HEK293 (cell line): ENCODE measurements at regions not wholly inside any gene's neighbourhood (a gene's known extent, or its start where the extent isn't known, plus 50 kb on each side); places are given as distances from the start of the nearest gene placed in this dataset.

Experiments
- CTCF ChIA-PET: fragments of 350-600 bp; formaldehyde crosslinking; extraction: SDS; loops from one replicate; lab custom pipeline; 2021; ENCODE audit warnings: antibody characterized with exemption; lab: Yijun Ruan, JAX
- POLR2A ChIA-PET: fragments of 300-600 bp; formaldehyde crosslinking; extraction: SDS; loops from one replicate; lab custom pipeline; 2020; ENCODE audit warnings: antibody characterized with exemption, inconsistent platforms; lab: Yijun Ruan, JAX
- H3K27ac ChIP-seq: fragments of 200-500 bp; sonication (Bioruptor generic); 2 replicates; pipeline ENCODE4 v1.5.1; 2014; ENCODE audit warnings: low read depth, low read length, control low read depth, inconsistent platforms; ENCODE audit errors: extremely low read depth
- H3K36me3 ChIP-seq, 2 experiments: fragments of 200-500 bp in 1 of 2; sonication (Bioruptor generic) in 1 of 2; 1 replicate in 1 of 2; 2 replicates in 1 of 2; pipeline ENCODE4 v1.5.1; 2014 to 2017; ENCODE audit warnings: inconsistent platforms in 2 of 2, low read length in 2 of 2; ENCODE audit not compliant: control insufficient read depth in 2 of 2, insufficient read depth in 1 of 2
- H3K4me1 ChIP-seq: fragments of 200-500 bp; sonication (Bioruptor generic); 2 replicates; pipeline ENCODE4 v1.5.1; 2014; ENCODE audit warnings: mild to moderate bottlenecking, low read length, inconsistent platforms; ENCODE audit not compliant: control insufficient read depth, insufficient read depth
- H3K4me3 ChIP-seq: 2 replicates; pipeline ENCODE4 v1.5.1; 2011; ENCODE audit warnings: low read depth, mild to moderate bottlenecking, control low read depth, low read length, moderate library complexity
- H3K9me3 ChIP-seq: fragments of 200-500 bp; sonication (Bioruptor generic); 2 replicates; pipeline ENCODE4 v1.5.1; 2014; ENCODE audit warnings: low read depth, low read length, inconsistent platforms; ENCODE audit not compliant: control insufficient read depth, insufficient read depth
- BCL11B ChIP-seq: fragments of 450-650 bp; formaldehyde crosslinking; IDR thresholded peaks from 2 replicates; pipeline ENCODE4 v1.5.1; 2016; ENCODE audit warnings: low read depth, missing biosample characterization, missing genetic modification characterization
- MYNN ChIP-seq: fragments of 450-650 bp; formaldehyde crosslinking; IDR thresholded peaks from 2 replicates; pipeline ENCODE4 v1.5.1; 2016; ENCODE audit warnings: missing biosample characterization, missing genetic modification characterization, borderline replicate concordance
- RBAK ChIP-seq: fragments of 450-650 bp; formaldehyde crosslinking; IDR thresholded peaks from 2 replicates; pipeline ENCODE4 v1.5.1; 2016; ENCODE audit warnings: missing biosample characterization, missing genetic modification characterization
- SALL2 ChIP-seq: fragments of 450-650 bp; formaldehyde crosslinking; IDR thresholded peaks from 2 replicates; pipeline ENCODE4 v1.5.0; 2017; ENCODE audit warnings: missing biosample characterization, mild to moderate bottlenecking, missing genetic modification characterization, borderline replicate concordance
- WT1 ChIP-seq: fragments of 450-650 bp; formaldehyde crosslinking; IDR thresholded peaks from 2 replicates; pipeline ENCODE4 v1.5.1; 2016; ENCODE audit warnings: missing biosample characterization, missing genetic modification characterization
- ZBTB21 ChIP-seq: fragments of 450-650 bp; formaldehyde crosslinking; IDR thresholded peaks from 2 replicates; pipeline ENCODE4 v1.5.1; 2017; ENCODE audit warnings: missing biosample characterization, missing genetic modification characterization
- ZBTB48 ChIP-seq: fragments of 450-650 bp; formaldehyde crosslinking; IDR thresholded peaks from 2 replicates; pipeline ENCODE4 v1.5.1; 2016; ENCODE audit warnings: missing biosample characterization, missing genetic modification characterization
- ZFP69B ChIP-seq: fragments of 450-650 bp; formaldehyde crosslinking; IDR thresholded peaks from 2 replicates; pipeline ENCODE4 v1.5.1; 2016; ENCODE audit warnings: missing biosample characterization, missing genetic modification characterization
- ZNF112 ChIP-seq: fragments of 450-650 bp; formaldehyde crosslinking; IDR thresholded peaks from 2 replicates; pipeline ENCODE4 v1.5.0; 2017; ENCODE audit warnings: missing biosample characterization, missing genetic modification characterization
- ZNF248 ChIP-seq: fragments of 450-650 bp; formaldehyde crosslinking; IDR thresholded peaks from 2 replicates; pipeline ENCODE4 v1.5.1; 2017; ENCODE audit warnings: missing biosample characterization, missing genetic modification characterization
- ZNF292 ChIP-seq: fragments of 450-650 bp; formaldehyde crosslinking; IDR thresholded peaks from 2 replicates; pipeline ENCODE4 v1.5.1; 2016; ENCODE audit warnings: low read depth, missing biosample characterization, missing genetic modification characterization, borderline replicate concordance
- ZNF473 ChIP-seq: fragments of 450-650 bp; formaldehyde crosslinking; IDR thresholded peaks from 2 replicates; pipeline ENCODE4 v1.5.1; 2017; ENCODE audit warnings: missing biosample characterization, missing genetic modification characterization
- ZNF544 ChIP-seq: fragments of 450-650 bp; formaldehyde crosslinking; IDR thresholded peaks from 2 replicates; pipeline ENCODE4 v1.5.0; 2017; ENCODE audit warnings: missing biosample characterization, missing genetic modification characterization
- ZNF555 ChIP-seq: fragments of 450-650 bp; formaldehyde crosslinking; conservative IDR thresholded peaks from 2 replicates; pipeline ENCODE4 v1.5.1; 2017; ENCODE audit warnings: missing biosample characterization, mild to moderate bottlenecking, missing genetic modification characterization, inconsistent platforms
- ZNF571 ChIP-seq: fragments of 450-650 bp; formaldehyde crosslinking; IDR thresholded peaks from 2 replicates; pipeline ENCODE4 v1.5.0; 2017; ENCODE audit warnings: missing biosample characterization, missing genetic modification characterization
- ZNF596 ChIP-seq: fragments of 450-650 bp; IDR thresholded peaks from 2 replicates; pipeline ENCODE4 v1.5.0; 2018; ENCODE audit warnings: missing biosample characterization, mild to moderate bottlenecking, missing genetic modification characterization, moderate library complexity
- ZNF654 ChIP-seq: fragments of 450-650 bp; formaldehyde crosslinking; IDR thresholded peaks from 2 replicates; pipeline ENCODE4 v1.5.1; 2016; ENCODE audit warnings: low read depth, missing biosample characterization, missing genetic modification characterization
- ZNF658 ChIP-seq: fragments of 450-650 bp; formaldehyde crosslinking; IDR thresholded peaks from 2 replicates; pipeline ENCODE4; 2016; ENCODE audit warnings: missing biosample characterization, missing genetic modification characterization
- ZNF777 ChIP-seq: fragments of 450-650 bp; formaldehyde crosslinking; IDR thresholded peaks from 2 replicates; pipeline ENCODE4 v1.5.1; 2017; ENCODE audit warnings: missing biosample characterization, missing genetic modification characterization, borderline replicate concordance
- TF ChIP-seq, protein P1 (sequence below): fragments of 450-650 bp; formaldehyde crosslinking; IDR thresholded peaks from 2 replicates; pipeline ENCODE4; 2016; ENCODE audit warnings: missing biosample characterization, missing genetic modification characterization
- TF ChIP-seq, protein P2 (sequence below): fragments of 450-650 bp; formaldehyde crosslinking; IDR thresholded peaks from 2 replicates; pipeline ENCODE4 v1.5.1; 2016; ENCODE audit warnings: missing biosample characterization, missing genetic modification characterization, low read depth
- TF ChIP-seq, protein P3 (sequence below): fragments of 450-650 bp; formaldehyde crosslinking; IDR thresholded peaks from 2 replicates; pipeline ENCODE4 v1.5.1; 2017; ENCODE audit warnings: missing biosample characterization, missing genetic modification characterization
- TF ChIP-seq, protein P4 (sequence below): fragments of 450-650 bp; IDR thresholded peaks from 2 replicates; pipeline ENCODE4 v1.5.1; 2018; ENCODE audit warnings: missing biosample characterization, missing genetic modification characterization
- TF ChIP-seq, protein P5 (sequence below): fragments of 450-650 bp; formaldehyde crosslinking; IDR thresholded peaks from 2 replicates; pipeline ENCODE4 v1.5.1; 2016; ENCODE audit warnings: missing biosample characterization, missing genetic modification characterization
- TF ChIP-seq, protein P6 (sequence below): fragments of 450-650 bp; formaldehyde crosslinking; IDR thresholded peaks from 2 replicates; pipeline ENCODE4 v1.5.1; 2016; ENCODE audit warnings: missing biosample characterization, missing genetic modification characterization, borderline replicate concordance

DNA sequence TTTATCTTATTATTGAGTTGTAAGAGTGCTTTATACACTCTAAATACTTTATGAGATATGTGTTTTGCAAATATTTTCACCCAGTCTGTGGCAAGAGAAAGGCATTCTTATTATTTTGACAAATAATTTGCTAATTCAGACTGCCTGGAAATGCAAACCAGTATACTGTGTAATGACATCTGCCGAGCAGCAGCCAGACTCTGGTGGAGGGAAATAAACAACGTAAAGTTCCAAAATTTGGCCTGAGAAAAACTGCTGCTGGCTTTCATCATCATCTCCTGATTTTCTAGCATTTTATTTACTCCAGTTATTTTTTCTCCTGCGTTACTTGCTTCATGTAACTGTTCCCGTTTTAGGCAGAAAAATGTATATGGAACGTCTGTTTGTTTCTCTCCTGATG, 161.6 kb downstream of the RNF152 start:
- Histone ChIP-seq H3K36me3 (no peaks in the 10 kb centered on the region), H3K27ac (no peak overlapping the region), H3K9me3 (no peaks in the 10 kb centered on the region), H3K4me3 (no peak overlapping the region), H3K4me1 (no peaks in the 10 kb centered on the region)
- ChIA-PET CTCF (no interaction called here), POLR2A (no interaction called here)
- TF ChIP-seq, protein P1, sequence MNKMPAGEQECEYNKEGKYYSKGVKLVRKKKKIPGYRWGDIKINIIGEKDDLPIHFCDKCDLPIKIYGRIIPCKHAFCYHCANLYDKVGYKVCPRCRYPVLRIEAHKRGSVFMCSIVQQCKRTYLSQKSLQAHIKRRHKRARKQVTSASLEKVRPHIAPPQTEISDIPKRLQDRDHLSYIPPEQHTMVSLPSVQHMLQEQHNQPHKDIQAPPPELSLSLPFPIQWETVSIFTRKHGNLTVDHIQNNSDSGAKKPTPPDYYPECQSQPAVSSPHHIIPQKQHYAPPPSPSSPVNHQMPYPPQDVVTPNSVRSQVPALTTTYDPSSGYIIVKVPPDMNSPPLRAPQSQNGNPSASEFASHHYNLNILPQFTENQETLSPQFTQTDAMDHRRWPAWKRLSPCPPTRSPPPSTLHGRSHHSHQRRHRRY (tag by site-specific recombination), result no peak
- TF ChIP-seq BCL11B (no peak), ZNF292 (tag by site-specific recombination) (no peak), SALL2 (no peak), MYNN (tag by site-specific recombination) (no peak), ZNF112 (tag by site-specific recombination) (no peak), ZBTB48 (no peak), ZNF544 (tag by site-specific recombination) (no peak), ZNF571 (tag by site-specific recombination) (no peak), ZFP69B (tag by site-specific recombination) (no peak), ZNF248 (tag by site-specific recombination) (no peak), WT1 (no peak), ZNF654 (tag by site-specific recombination) (no peak), ZBTB21 (tag by site-specific recombination) (no peak), ZNF777 (no peak), ZNF473 (tag by site-specific recombination) (no peak)
- TF ChIP-seq, protein P2, sequence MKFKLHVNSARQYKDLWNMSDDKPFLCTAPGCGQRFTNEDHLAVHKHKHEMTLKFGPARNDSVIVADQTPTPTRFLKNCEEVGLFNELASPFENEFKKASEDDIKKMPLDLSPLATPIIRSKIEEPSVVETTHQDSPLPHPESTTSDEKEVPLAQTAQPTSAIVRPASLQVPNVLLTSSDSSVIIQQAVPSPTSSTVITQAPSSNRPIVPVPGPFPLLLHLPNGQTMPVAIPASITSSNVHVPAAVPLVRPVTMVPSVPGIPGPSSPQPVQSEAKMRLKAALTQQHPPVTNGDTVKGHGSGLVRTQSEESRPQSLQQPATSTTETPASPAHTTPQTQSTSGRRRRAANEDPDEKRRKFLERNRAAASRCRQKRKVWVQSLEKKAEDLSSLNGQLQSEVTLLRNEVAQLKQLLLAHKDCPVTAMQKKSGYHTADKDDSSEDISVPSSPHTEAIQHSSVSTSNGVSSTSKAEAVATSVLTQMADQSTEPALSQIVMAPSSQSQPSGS, result no peak

DNA sequence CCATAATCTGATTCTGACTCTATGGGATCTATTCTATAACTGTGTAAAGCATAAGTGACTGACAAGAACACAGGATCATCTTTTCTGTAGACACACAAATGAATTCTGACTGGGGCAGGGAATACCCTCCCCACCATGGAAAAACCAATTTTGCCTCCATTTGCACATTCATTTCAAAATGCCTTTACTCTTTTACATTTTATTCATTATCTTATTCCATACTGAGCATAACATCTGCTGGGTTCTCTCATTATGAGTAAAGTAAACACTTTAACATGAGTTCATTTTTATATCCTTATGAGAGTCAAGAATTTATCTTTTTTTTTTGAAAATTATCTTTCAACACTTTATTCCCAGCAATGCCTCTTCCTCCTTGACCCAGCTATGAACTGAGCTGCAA, 163.5 kb downstream of the RNF152 start:
- H3K4me3 ChIP-seq, result no peak overlapping the region
- no peaks in the 10 kb centered on the region for H3K9me3 ChIP-seq
- H3K36me3 ChIP-seq, result no peaks in the 10 kb centered on the region
- no peaks in the 10 kb centered on the region for H3K4me1 ChIP-seq
- CTCF ChIA-PET, result interaction anchor here (0.6 kb wide), 2 partner anchors 25 to 151 kb away, joined by 4 to 7 read pairs; no protein-coding TSS in a partner anchor
- POLR2A ChIA-PET, result no interaction called here
- H3K27ac ChIP-seq, result no peak overlapping the region
- TF ChIP-seq, protein P3, sequence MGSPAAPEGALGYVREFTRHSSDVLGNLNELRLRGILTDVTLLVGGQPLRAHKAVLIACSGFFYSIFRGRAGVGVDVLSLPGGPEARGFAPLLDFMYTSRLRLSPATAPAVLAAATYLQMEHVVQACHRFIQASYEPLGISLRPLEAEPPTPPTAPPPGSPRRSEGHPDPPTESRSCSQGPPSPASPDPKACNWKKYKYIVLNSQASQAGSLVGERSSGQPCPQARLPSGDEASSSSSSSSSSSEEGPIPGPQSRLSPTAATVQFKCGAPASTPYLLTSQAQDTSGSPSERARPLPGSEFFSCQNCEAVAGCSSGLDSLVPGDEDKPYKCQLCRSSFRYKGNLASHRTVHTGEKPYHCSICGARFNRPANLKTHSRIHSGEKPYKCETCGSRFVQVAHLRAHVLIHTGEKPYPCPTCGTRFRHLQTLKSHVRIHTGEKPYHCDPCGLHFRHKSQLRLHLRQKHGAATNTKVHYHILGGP (tag by site-specific recombination), result no peak
- TF ChIP-seq, protein P4, sequence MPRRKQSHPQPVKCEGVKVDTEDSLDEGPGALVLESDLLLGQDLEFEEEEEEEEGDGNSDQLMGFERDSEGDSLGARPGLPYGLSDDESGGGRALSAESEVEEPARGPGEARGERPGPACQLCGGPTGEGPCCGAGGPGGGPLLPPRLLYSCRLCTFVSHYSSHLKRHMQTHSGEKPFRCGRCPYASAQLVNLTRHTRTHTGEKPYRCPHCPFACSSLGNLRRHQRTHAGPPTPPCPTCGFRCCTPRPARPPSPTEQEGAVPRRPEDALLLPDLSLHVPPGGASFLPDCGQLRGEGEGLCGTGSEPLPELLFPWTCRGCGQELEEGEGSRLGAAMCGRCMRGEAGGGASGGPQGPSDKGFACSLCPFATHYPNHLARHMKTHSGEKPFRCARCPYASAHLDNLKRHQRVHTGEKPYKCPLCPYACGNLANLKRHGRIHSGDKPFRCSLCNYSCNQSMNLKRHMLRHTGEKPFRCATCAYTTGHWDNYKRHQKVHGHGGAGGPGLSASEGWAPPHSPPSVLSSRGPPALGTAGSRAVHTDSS (tag by site-specific recombination), result no peak
- TF ChIP-seq ZNF658 (tag by site-specific recombination) (no peak), ZNF596 (tag by site-specific recombination) (no peak), RBAK (no peak), ZNF555 (tag by site-specific recombination) (no peak)
- TF ChIP-seq, protein P5, sequence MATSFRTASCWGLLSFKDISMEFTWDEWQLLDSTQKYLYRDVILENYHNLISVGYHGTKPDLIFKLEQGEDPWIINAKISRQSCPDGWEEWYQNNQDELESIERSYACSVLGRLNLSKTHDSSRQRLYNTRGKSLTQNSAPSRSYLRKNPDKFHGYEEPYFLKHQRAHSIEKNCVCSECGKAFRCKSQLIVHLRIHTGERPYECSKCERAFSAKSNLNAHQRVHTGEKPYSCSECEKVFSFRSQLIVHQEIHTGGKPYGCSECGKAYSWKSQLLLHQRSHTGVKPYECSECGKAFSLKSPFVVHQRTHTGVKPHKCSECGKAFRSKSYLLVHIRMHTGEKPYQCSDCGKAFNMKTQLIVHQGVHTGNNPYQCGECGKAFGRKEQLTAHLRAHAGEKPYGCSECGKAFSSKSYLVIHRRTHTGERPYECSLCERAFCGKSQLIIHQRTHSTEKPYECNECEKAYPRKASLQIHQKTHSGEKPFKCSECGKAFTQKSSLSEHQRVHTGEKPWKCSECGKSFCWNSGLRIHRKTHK (tag by site-specific recombination), result no peak
- TF ChIP-seq, protein P6, sequence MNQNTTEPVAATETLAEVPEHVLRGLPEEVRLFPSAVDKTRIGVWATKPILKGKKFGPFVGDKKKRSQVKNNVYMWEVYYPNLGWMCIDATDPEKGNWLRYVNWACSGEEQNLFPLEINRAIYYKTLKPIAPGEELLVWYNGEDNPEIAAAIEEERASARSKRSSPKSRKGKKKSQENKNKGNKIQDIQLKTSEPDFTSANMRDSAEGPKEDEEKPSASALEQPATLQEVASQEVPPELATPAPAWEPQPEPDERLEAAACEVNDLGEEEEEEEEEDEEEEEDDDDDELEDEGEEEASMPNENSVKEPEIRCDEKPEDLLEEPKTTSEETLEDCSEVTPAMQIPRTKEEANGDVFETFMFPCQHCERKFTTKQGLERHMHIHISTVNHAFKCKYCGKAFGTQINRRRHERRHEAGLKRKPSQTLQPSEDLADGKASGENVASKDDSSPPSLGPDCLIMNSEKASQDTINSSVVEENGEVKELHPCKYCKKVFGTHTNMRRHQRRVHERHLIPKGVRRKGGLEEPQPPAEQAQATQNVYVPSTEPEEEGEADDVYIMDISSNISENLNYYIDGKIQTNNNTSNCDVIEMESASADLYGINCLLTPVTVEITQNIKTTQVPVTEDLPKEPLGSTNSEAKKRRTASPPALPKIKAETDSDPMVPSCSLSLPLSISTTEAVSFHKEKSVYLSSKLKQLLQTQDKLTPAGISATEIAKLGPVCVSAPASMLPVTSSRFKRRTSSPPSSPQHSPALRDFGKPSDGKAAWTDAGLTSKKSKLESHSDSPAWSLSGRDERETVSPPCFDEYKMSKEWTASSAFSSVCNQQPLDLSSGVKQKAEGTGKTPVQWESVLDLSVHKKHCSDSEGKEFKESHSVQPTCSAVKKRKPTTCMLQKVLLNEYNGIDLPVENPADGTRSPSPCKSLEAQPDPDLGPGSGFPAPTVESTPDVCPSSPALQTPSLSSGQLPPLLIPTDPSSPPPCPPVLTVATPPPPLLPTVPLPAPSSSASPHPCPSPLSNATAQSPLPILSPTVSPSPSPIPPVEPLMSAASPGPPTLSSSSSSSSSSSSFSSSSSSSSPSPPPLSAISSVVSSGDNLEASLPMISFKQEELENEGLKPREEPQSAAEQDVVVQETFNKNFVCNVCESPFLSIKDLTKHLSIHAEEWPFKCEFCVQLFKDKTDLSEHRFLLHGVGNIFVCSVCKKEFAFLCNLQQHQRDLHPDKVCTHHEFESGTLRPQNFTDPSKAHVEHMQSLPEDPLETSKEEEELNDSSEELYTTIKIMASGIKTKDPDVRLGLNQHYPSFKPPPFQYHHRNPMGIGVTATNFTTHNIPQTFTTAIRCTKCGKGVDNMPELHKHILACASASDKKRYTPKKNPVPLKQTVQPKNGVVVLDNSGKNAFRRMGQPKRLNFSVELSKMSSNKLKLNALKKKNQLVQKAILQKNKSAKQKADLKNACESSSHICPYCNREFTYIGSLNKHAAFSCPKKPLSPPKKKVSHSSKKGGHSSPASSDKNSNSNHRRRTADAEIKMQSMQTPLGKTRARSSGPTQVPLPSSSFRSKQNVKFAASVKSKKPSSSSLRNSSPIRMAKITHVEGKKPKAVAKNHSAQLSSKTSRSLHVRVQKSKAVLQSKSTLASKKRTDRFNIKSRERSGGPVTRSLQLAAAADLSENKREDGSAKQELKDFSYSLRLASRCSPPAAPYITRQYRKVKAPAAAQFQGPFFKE, result no peak
